Smooth muscle cell (in vitro differentiated cells): ENCODE measurements at regions not wholly inside any gene's neighbourhood (a gene's known extent, or its start where the extent isn't known, plus 50 kb on each side); places are given as distances from the start of the nearest gene placed in this dataset.

Experiments used
- DNase-seq: peaks from one replicate; lab custom pipeline; 2025; ENCODE audit not compliant: unreplicated experiment; lab: John Stamatoyannopoulos, UW
- H2AFZ ChIP-seq: fragments of 200-600 bp; sonication (generic); 2 replicates; pipeline ENCODE4 v1.6.0; 2016; ENCODE audit warnings: antibody characterized with exemption, low read depth, mild to moderate bottlenecking
- H3F3A ChIP-seq: fragments of 200-600 bp; sonication (generic); 2 replicates; pipeline ENCODE4 v1.6.0; 2017; ENCODE audit warnings: antibody characterized with exemption, low read depth
- H3K27ac ChIP-seq: fragments of 200-600 bp; sonication (generic); 2 replicates; pipeline ENCODE4 v1.5.1; 2016; ENCODE audit warnings: low read depth, mild to moderate bottlenecking
- H3K27me3 ChIP-seq: fragments of 200-600 bp; sonication (generic); 2 replicates; pipeline ENCODE4 v1.6.1; 2016; ENCODE audit warnings: low read depth, mild to moderate bottlenecking
- H3K36me3 ChIP-seq: fragments of 200-600 bp; sonication (generic); 2 replicates; pipeline ENCODE4 v1.5.1; 2016; ENCODE audit warnings: low read depth
- H3K4me1 ChIP-seq: fragments of 200-600 bp; sonication (generic); 2 replicates; pipeline ENCODE4 v1.5.1; 2016; ENCODE audit warnings: low read depth
- H3K4me2 ChIP-seq: fragments of 200-600 bp; sonication (generic); 2 replicates; pipeline ENCODE4 v1.6.0; 2016; ENCODE audit warnings: mild to moderate bottlenecking
- H3K4me3 ChIP-seq: fragments of 200-600 bp; sonication (generic); 2 replicates; pipeline ENCODE4 v1.5.1; 2016; ENCODE audit warnings: mild to moderate bottlenecking
- H3K79me2 ChIP-seq: fragments of 200-600 bp; sonication (generic); 2 replicates; pipeline ENCODE4 v1.6.0; 2016; ENCODE audit warnings: low read depth, mild to moderate bottlenecking
- H3K9ac ChIP-seq: fragments of 200-600 bp; sonication (generic); 2 replicates; pipeline ENCODE4 v1.6.0; 2016; ENCODE audit warnings: low read depth
- H3K9me3 ChIP-seq: fragments of 200-600 bp; sonication (generic); replicated peaks from 2 replicates; pipeline ENCODE4 v1.5.1; 2016; ENCODE audit warnings: low read depth
- H4K20me1 ChIP-seq: fragments of 200-600 bp; sonication (generic); 2 replicates; pipeline ENCODE4 v1.6.0; 2016; ENCODE audit warnings: low read depth
- CTCF ChIP-seq: fragments of 200-600 bp; sonication (generic); IDR thresholded peaks from 2 replicates; pipeline ENCODE4 v1.5.1; 2017; ENCODE audit warnings: borderline replicate concordance, mild to moderate bottlenecking, antibody characterized with exemption; ENCODE audit not compliant: insufficient read depth, poor library complexity, severe bottlenecking
- WGBS: methylation state at CpG from one replicate; pipeline ENCODE4 v1.1.7; 2016; ENCODE audit warnings: low lambda C conversion rate; 5-methylcytosine and 5-hydroxymethylcytosine counted together

GRCh38 chr4:129583868-129584267 lies 487.9 kb downstream of the C4orf33 start:
- H3K4me1 ChIP-seq, result no peaks in the 10 kb centered on the region
- H3K9me3 ChIP-seq, result no peaks in the 10 kb centered on the region
- no peaks in the 10 kb centered on the region for H3K27me3 ChIP-seq
- no peak for TF ChIP-seq CTCF
- H3K9ac ChIP-seq, result no peak overlapping the region
- no peaks in the 10 kb centered on the region for H3K36me3 ChIP-seq
- WGBS, result 25% methylated on average over 2 of the region's 2 CpGs
- H3K27ac ChIP-seq, result no peak overlapping the region
- DNase-seq, result no peak
- peak overlapping the region; percentile 79 for H2AFZ ChIP-seq
- no peaks in the 10 kb centered on the region for H3F3A ChIP-seq
- no peak overlapping the region for H3K4me2 ChIP-seq
- H3K4me3 ChIP-seq, result no peak overlapping the region
- no peaks in the 10 kb centered on the region for H3K79me2 ChIP-seq
- H4K20me1 ChIP-seq, result no peaks in the 10 kb centered on the region

- no peak overlapping the region for H2AFZ ChIP-seq
- TF ChIP-seq CTCF, result no peak
- H3F3A ChIP-seq, result no peaks in the 10 kb centered on the region
- no peak overlapping the region for H3K4me2 ChIP-seq
- peaks cover 7% of the 10 kb centered on the region for H3K9me3 ChIP-seq
- DNase-seq, result no peak
- no peaks in the 10 kb centered on the region for H4K20me1 ChIP-seq
- no peaks in the 10 kb centered on the region for H3K36me3 ChIP-seq
- H3K27me3 ChIP-seq, result no peaks in the 10 kb centered on the region
- H3K4me3 ChIP-seq, result no peak overlapping the region
- no peaks in the 10 kb centered on the region for H3K4me1 ChIP-seq
- no peaks in the 10 kb centered on the region for H3K79me2 ChIP-seq
- no peak overlapping the region for H3K9ac ChIP-seq
- H3K27ac ChIP-seq, result no peak overlapping the region
Observed at GRCh38 chr4:129598582-129598981, 502.6 kb downstream of the C4orf33 start.

- H4K20me1 ChIP-seq, result no peaks in the 10 kb centered on the region
- no peak overlapping the region for H3K27ac ChIP-seq
- no peak overlapping the region for H2AFZ ChIP-seq
- no peak overlapping the region for H3K9ac ChIP-seq
- H3K4me2 ChIP-seq, result no peak overlapping the region
- no peaks in the 10 kb centered on the region for H3K9me3 ChIP-seq
- no peaks in the 10 kb centered on the region for H3K79me2 ChIP-seq
- no peaks in the 10 kb centered on the region for H3F3A ChIP-seq
- H3K36me3 ChIP-seq, result no peaks in the 10 kb centered on the region
- no peaks in the 10 kb centered on the region for H3K4me1 ChIP-seq
- DNase-seq, result no peak
- TF ChIP-seq CTCF, result no peak
- no peak overlapping the region for H3K4me3 ChIP-seq
- WGBS, result 91% methylated on average over 5 of the region's 5 CpGs
- H3K27me3 ChIP-seq, result no peaks in the 10 kb centered on the region
Observed at GRCh38 chr4:129600898-129601297, 504.9 kb downstream of the C4orf33 start.

- Histone ChIP-seq H2AFZ (no peak overlapping the region), H3F3A (no peaks in the 10 kb centered on the region), H3K79me2 (no peaks in the 10 kb centered on the region), H3K27ac (no peak overlapping the region), H3K9me3 (no peaks in the 10 kb centered on the region), H3K27me3 (no peaks in the 10 kb centered on the region), H3K4me3 (no peak overlapping the region), H3K9ac (no peak overlapping the region), H3K36me3 (no peaks in the 10 kb centered on the region), H3K4me1 (no peaks in the 10 kb centered on the region), H3K4me2 (no peak overlapping the region), H4K20me1 (no peaks in the 10 kb centered on the region)
- TF ChIP-seq CTCF, result no peak
- 89% methylated on average over 1 of the region's 1 CpG for WGBS
- no peak for DNase-seq
Observed at GRCh38 chr4:129602447-129602846, 506.5 kb downstream of the C4orf33 start.
